Tibial nerve (tissue), 4 donors: ENCODE measurements at regions not wholly inside any gene's neighbourhood (a gene's known extent, or its start where the extent isn't known, plus 50 kb on each side); places are given as distances from the start of the nearest gene placed in this dataset.

Experiments used
- DNase-seq, 2 donors: peaks; one replicate each; pipeline ENCODE4 v3.0.0-alpha.2; 2019; ENCODE audit warnings: low spot score in 2 of 2
- H3K27ac ChIP-seq, 4 donors: fragments of 200-600 bp; sonication (generic) in 3 of 4; one replicate each; pipeline ENCODE4 v1.5.1; 2017 to 2019; ENCODE audit warnings: mild to moderate bottlenecking in 1 of 4
- H3K27me3 ChIP-seq, 2 donors: fragments of 200-600 bp; sonication (generic) in 1 of 2; one replicate each; pipeline versions ENCODE4 v1.5.1 to v1.6.0; 2017 to 2019
- H3K36me3 ChIP-seq, 3 donors: fragments of 200-600 bp; sonication (generic); one replicate each; pipeline ENCODE4 v1.5.1; 2018 to 2019
- H3K4me1 ChIP-seq, 4 donors: fragments of 200-600 bp; sonication (generic) in 3 of 4; one replicate each; pipeline ENCODE4 v1.5.1; 2017 to 2019
- H3K4me3 ChIP-seq, 4 donors: fragments of 200-600 bp; sonication (generic) in 3 of 4; one replicate each; pipeline ENCODE4 v1.5.1; 2017 to 2019; ENCODE audit warnings: mild to moderate bottlenecking in 1 of 4, moderate library complexity in 1 of 4
- H3K9me3 ChIP-seq, 4 donors: fragments of 200-600 bp; sonication (generic) in 3 of 4; one replicate each; pipeline ENCODE4 v1.5.1; 2017 to 2019
- EP300 ChIP-seq, 2 donors: sonication (generic); formaldehyde crosslinking; IDR thresholded peaks; one replicate each; pipeline ENCODE4 v1.6.1; 2017; ENCODE audit warnings: antibody characterized with exemption in 2 of 2, mild to moderate bottlenecking in 1 of 2
- POLR2A ChIP-seq, 2 donors: fragments of 450-650 bp; IDR thresholded peaks; one replicate each; pipeline ENCODE4 v1.6.1; 2017; ENCODE audit warnings: antibody characterized with exemption in 2 of 2, mild to moderate bottlenecking in 2 of 2, moderate library complexity in 2 of 2
- WGBS, 2 donors: methylation state at CpG; one replicate each; pipeline ENCODE4 v1.1.5; 2018; 5-methylcytosine and 5-hydroxymethylcytosine counted together
- TF ChIP-seq, protein P1 (sequence below), 5 experiments: fragments of 200-600 bp in 3 of 5; fragments of 450-650 bp in 2 of 5; sonication (generic) in 3 of 5; IDR thresholded peaks; one replicate each; pipeline ENCODE4 v1.5.1; 2016 to 2019; ENCODE audit warnings: antibody characterized with exemption in 5 of 5, mild to moderate bottlenecking in 3 of 5, moderate library complexity in 2 of 5

DNA sequence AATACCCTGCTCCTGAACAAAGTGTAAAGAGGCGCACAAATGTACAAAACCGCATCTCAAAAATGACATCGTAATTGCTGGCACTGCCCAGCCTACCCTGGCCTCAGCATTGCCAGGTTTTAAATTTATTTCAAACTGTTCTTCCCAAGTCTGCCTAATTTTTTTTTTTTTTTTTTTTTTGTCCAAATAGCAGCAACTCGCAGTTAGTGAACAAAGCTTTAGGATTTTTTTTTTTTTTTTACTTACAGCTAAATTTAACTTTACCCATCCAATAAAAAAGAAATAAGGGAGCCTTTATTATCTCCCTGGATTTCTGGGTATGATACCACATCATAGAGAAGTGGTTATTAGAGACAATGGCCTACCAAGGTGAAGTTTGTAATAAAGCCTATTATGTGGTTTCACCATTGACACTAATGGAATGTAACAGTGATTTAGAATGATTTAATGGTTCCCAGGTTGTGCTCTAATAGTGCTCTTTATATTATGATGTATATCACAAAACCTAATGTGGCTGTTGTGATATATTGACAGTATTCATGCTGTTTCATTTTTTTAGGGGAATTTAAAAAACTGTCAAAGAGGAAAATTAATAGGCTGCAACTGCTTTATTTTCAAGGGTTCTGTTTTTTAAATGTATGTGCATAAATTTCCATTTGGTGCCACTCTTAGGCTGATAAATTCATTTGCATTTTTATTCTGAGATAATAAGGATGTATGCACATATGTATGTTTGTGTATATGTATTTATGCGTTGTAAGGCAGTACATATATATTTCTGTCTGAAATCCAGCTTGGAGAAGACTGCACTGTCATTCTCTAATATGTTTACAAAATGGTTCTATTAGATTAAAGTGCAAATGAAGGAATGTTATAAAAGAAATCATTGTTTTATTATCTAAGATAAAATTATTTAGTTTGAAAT lies 309.0 kb downstream of the TFEC start:
- Histone ChIP-seq H3K36me3 (no peaks in the 10 kb centered on the region), H3K4me1 (no peaks in the 10 kb centered on the region), H3K27ac (no peak overlapping the region), H3K4me3 (no peak overlapping the region), H3K9me3 (no peaks in the 10 kb centered on the region), H3K27me3 (no peaks in the 10 kb centered on the region)
- no peak for DNase-seq
- TF ChIP-seq, protein P1, sequence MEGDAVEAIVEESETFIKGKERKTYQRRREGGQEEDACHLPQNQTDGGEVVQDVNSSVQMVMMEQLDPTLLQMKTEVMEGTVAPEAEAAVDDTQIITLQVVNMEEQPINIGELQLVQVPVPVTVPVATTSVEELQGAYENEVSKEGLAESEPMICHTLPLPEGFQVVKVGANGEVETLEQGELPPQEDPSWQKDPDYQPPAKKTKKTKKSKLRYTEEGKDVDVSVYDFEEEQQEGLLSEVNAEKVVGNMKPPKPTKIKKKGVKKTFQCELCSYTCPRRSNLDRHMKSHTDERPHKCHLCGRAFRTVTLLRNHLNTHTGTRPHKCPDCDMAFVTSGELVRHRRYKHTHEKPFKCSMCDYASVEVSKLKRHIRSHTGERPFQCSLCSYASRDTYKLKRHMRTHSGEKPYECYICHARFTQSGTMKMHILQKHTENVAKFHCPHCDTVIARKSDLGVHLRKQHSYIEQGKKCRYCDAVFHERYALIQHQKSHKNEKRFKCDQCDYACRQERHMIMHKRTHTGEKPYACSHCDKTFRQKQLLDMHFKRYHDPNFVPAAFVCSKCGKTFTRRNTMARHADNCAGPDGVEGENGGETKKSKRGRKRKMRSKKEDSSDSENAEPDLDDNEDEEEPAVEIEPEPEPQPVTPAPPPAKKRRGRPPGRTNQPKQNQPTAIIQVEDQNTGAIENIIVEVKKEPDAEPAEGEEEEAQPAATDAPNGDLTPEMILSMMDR (IDR thresholded peaks at IDR 0.05), result no peak
- TF ChIP-seq EP300 (IDR thresholded peaks at IDR 0.05) (no peak), POLR2A (IDR thresholded peaks at IDR 0.05) (no peak)
- 91 to 94% methylated on average over 5 of the region's 5 CpGs for WGBS, 2 donors

DNA sequence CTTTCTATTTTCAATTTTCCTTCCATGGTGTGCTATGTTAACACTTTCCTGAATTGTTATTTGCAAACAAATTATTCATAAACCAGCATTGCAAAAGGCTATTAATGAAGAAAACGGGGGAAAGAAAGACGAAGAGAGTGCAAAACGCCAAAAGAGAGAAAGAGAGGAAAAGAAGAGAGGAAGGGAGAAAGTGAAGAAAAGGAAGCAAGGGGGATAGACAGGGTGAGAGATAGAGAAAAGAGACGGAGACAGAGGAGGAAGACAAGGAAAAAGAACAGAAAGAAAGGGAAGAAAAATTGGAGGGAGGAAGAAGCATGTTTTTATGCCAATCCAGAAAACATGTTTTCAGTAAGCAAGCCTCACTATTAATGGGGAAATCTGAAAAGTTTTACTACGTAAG lies 310.6 kb downstream of the TFEC start:
- Histone ChIP-seq H3K9me3 (no peaks in the 10 kb centered on the region), H3K4me1 (no peaks in the 10 kb centered on the region), H3K4me3 (no peak overlapping the region), H3K36me3 (no peaks in the 10 kb centered on the region), H3K27ac (no peak overlapping the region), H3K27me3 (no peaks in the 10 kb centered on the region)
- no peak for DNase-seq
- TF ChIP-seq POLR2A (IDR thresholded peaks at IDR 0.05) (no peak), EP300 (IDR thresholded peaks at IDR 0.05) (no peak)
- TF ChIP-seq, protein P1 (IDR thresholded peaks at IDR 0.05), result no peak
- WGBS, 2 donors, result 73 to 79% methylated on average over 5 of the region's 5 CpGs

DNA sequence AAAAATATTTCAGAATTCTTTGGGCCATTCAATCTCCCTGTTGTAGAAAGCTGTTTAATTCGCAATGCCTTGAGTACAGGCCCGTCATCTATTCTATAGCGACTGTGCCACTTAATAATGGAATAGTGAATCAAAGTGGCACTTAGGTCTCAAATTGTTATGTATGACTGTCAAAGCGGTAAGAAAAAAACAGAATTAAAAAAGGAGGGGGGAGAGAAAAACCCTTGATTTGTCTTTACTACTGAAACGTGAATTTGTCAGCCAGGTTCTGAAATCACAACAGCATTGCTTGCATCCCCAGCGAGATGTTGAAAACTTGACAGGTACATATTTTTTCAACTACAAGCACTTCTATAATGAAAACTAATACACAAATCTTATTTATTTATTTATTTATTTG lies 320.9 kb downstream of the TFEC start:
- H3K4me3 ChIP-seq, result no peak overlapping the region
- H3K36me3 ChIP-seq, result no peaks in the 10 kb centered on the region
- no peaks in the 10 kb centered on the region for H3K27me3 ChIP-seq
- H3K27ac ChIP-seq, result no peak overlapping the region
- TF ChIP-seq, protein P1 (IDR thresholded peaks at IDR 0.05), result no peak
- no peak for TF ChIP-seq POLR2A (IDR thresholded peaks at IDR 0.05)
- no peak for TF ChIP-seq EP300 (IDR thresholded peaks at IDR 0.05)
- no peaks in the 10 kb centered on the region for H3K9me3 ChIP-seq
- DNase-seq, result no peak
- WGBS, 2 donors, result 94 to 96% methylated on average over 6 of the region's 6 CpGs
- no peaks in the 10 kb centered on the region for H3K4me1 ChIP-seq

DNA sequence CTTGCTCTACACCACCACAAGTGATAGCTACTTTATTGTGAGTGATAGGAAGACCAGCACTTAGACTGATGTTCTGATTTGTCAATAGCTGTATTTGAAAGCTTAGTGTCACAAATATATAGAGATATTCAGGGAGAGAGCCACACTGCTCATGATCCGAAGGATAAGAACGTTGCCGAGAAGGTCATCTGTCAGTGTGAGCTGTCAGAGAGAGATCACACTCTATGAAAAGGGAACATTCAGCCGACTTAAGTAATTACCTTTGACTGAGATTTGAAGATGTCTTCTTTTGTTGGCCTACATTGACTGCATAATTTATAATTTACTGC lies 322.6 kb downstream of the TFEC start:
- DNase-seq, result no peak
- Histone ChIP-seq H3K27ac (no peak overlapping the region), H3K36me3 (no peaks in the 10 kb centered on the region), H3K4me3 (no peak overlapping the region), H3K4me1 (no peaks in the 10 kb centered on the region), H3K27me3 (no peaks in the 10 kb centered on the region), H3K9me3 (no peaks in the 10 kb centered on the region)
- no peak for TF ChIP-seq POLR2A (IDR thresholded peaks at IDR 0.05)
- TF ChIP-seq EP300 (IDR thresholded peaks at IDR 0.05), result no peak
- TF ChIP-seq, protein P1 (IDR thresholded peaks at IDR 0.05), result no peak
- WGBS, 2 donors, result 61 to 67% methylated on average over 4 of the region's 4 CpGs

DNA sequence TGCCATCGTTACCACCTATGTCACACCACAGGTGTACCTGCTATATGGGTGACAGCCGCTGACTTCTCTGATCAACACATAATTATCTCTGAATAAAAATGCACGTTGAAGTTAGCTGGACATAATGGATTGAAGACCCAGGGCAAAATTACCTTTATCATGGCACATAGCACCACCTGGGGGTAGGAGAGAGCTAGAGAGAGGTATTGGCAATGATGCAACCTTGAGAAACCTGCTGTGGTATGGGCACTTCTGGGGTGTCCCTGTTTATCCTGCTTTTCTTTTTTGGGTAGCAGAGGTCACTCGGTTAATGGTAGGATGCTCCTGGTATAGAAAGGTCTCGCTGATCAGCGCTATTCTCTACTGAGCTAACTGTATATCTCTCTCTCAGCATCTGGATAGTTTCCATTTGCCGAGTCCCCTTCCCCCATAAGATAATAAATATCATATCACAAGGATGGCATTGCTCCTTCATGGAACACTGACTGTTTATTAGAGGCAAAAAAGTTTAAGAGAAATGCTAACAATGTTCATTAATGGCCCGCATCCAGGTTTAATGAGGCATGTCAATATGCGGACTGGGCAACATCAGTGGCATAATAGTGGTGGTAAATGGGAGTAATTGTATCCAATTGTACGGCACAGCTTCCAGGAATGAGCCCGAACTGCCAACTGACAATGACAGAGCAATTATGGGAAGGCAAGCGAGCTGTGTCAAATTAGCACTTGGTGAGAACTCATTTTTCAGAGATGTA lies 323.1 kb downstream of the TFEC start:
- H3K4me3 ChIP-seq, result no peak overlapping the region
- no peak for TF ChIP-seq EP300 (IDR thresholded peaks at IDR 0.05)
- TF ChIP-seq, protein P1 (IDR thresholded peaks at IDR 0.05), result no peak
- no peak for TF ChIP-seq POLR2A (IDR thresholded peaks at IDR 0.05)

More for the DNA sequence above, 323.1 kb downstream of the TFEC start:
- no peak overlapping the region for H3K27ac ChIP-seq
- no peaks in the 10 kb centered on the region for H3K9me3 ChIP-seq
- WGBS, 2 donors, result 58 to 64% methylated on average over 12 of the region's 12 CpGs
- DNase-seq, result no peak
- H3K27me3 ChIP-seq, result no peaks in the 10 kb centered on the region
- no peaks in the 10 kb centered on the region for H3K36me3 ChIP-seq
- H3K4me1 ChIP-seq, result no peaks in the 10 kb centered on the region
